Sigmoid colon (tissue), 6 donors: ENCODE measurements at regions not wholly inside any gene's neighbourhood (a gene's known extent, or its start where the extent isn't known, plus 50 kb on each side); places are given as distances from the start of the nearest gene placed in this dataset.

ENCODE experiments used
- DNase-seq: peaks from one replicate; pipeline ENCODE4 v3.0.0-alpha.2; 2019
- H3K27ac ChIP-seq, 4 donors: fragments of 200-600 bp; sonication (generic); one replicate each; pipeline ENCODE4 v1.5.1; 2016 to 2019; ENCODE audit warnings: mild to moderate bottlenecking in 1 of 4
- H3K27me3 ChIP-seq, 3 donors: fragments of 200-600 bp; sonication (generic); one replicate each; pipeline ENCODE4 v1.5.1; 2019; ENCODE audit warnings: mild to moderate bottlenecking in 1 of 3
- H3K36me3 ChIP-seq, 4 donors: fragments of 200-600 bp; sonication (generic); one replicate each; pipeline ENCODE4 v1.5.1; 2016 to 2019
- H3K4me1 ChIP-seq, 4 donors: fragments of 200-600 bp; sonication (generic); one replicate each; pipeline ENCODE4 v1.5.1; 2017 to 2019
- H3K4me3 ChIP-seq, 4 donors: fragments of 200-600 bp; sonication (generic); one replicate each; pipeline ENCODE4 v1.5.1; 2017 to 2019; ENCODE audit warnings: mild to moderate bottlenecking in 2 of 4, moderate library complexity in 1 of 4
- H3K9me3 ChIP-seq, 4 donors: fragments of 200-600 bp in 3 of 4; sonication (generic) in 3 of 4; one replicate each; pipeline versions ENCODE4 v1.5.1 to v1.6.1; 2013 to 2019
- EP300 ChIP-seq, 4 donors: sonication (generic); formaldehyde crosslinking; IDR thresholded peaks; one replicate each; pipeline ENCODE4 v1.6.1; 2017; ENCODE audit warnings: antibody characterized with exemption in 4 of 4
- POLR2A ChIP-seq, 2 donors: fragments of 450-650 bp; IDR thresholded peaks; one replicate each; pipeline ENCODE4 v1.6.1; 2016; ENCODE audit warnings: antibody characterized with exemption in 2 of 2, mild to moderate bottlenecking in 2 of 2, moderate library complexity in 2 of 2
- POLR2AphosphoS5 ChIP-seq, 4 donors: sonication (generic); formaldehyde crosslinking; IDR thresholded peaks; one replicate each; pipeline ENCODE4 v1.6.1; 2017; ENCODE audit warnings: antibody characterized with exemption in 4 of 4
- WGBS, 2 donors: extraction: QIAGEN DNeasy Blood & Tissue Kit; methylation state at CpG; one replicate each; pipeline ENCODE4 v1.1.7; 2013; 5-methylcytosine and 5-hydroxymethylcytosine counted together
- intact Hi-C: fragments of 100-400 bp; cut with DNase I; formaldehyde crosslinking; loops from one replicate; pipeline ENCODE4 v1.15.1; 2023
- TF ChIP-seq, protein P1 (sequence below), 4 experiments: fragments of 450-650 bp in 3 of 4; fragments of 200-600 bp in 1 of 4; IDR thresholded peaks; one replicate each; pipeline ENCODE4 v1.5.1; 2016 to 2019; ENCODE audit warnings: antibody characterized with exemption in 4 of 4, mild to moderate bottlenecking in 3 of 4, moderate library complexity in 2 of 4
- donor health status: healthy with polysubstance abuse.
- donor health status: healthy.

DNA sequence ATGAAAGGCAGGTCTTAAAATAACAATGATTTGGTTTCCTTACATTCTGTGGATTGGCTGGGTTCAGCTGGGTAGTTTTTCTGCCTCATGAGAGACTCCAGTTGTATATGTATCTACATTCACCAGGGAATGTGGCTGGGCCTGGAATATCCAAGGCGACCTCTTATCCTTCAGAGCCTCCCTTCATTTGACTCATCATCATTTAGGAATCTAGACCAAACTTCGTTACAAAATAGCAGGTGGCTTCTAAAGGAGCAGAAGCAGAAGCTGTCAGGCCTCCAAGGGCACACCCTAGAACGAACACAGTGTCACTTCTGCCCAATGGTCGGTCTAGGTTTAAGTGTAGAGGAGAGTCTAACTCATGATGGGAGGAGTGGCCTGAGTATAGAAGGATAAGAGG, 204.2 kb downstream of the EN1 start:
- intact Hi-C loops = no loop called here
- Histone ChIP-seq H3K36me3 (no peaks in the 10 kb centered on the region), H3K4me3 (no peak overlapping the region), H3K9me3 (peaks cover 0 to 1% (median 0%) of the 10 kb centered on the region in 4 donors), H3K4me1 (no peaks in the 10 kb centered on the region), H3K27me3 (no peaks in the 10 kb centered on the region), H3K27ac (no peak overlapping the region)
- TF ChIP-seq POLR2A (IDR thresholded peaks at IDR 0.05) (no peak), EP300 (IDR thresholded peaks at IDR 0.05) (no peak), POLR2AphosphoS5 (IDR thresholded peaks at IDR 0.05) (no peak)
- TF ChIP-seq, protein P1, sequence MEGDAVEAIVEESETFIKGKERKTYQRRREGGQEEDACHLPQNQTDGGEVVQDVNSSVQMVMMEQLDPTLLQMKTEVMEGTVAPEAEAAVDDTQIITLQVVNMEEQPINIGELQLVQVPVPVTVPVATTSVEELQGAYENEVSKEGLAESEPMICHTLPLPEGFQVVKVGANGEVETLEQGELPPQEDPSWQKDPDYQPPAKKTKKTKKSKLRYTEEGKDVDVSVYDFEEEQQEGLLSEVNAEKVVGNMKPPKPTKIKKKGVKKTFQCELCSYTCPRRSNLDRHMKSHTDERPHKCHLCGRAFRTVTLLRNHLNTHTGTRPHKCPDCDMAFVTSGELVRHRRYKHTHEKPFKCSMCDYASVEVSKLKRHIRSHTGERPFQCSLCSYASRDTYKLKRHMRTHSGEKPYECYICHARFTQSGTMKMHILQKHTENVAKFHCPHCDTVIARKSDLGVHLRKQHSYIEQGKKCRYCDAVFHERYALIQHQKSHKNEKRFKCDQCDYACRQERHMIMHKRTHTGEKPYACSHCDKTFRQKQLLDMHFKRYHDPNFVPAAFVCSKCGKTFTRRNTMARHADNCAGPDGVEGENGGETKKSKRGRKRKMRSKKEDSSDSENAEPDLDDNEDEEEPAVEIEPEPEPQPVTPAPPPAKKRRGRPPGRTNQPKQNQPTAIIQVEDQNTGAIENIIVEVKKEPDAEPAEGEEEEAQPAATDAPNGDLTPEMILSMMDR (IDR thresholded peaks at IDR 0.05) = no peak
- DNase-seq = no peak
- 79 to 80% methylated on average over 4 of the region's 4 CpGs for WGBS, 2 donors

DNA sequence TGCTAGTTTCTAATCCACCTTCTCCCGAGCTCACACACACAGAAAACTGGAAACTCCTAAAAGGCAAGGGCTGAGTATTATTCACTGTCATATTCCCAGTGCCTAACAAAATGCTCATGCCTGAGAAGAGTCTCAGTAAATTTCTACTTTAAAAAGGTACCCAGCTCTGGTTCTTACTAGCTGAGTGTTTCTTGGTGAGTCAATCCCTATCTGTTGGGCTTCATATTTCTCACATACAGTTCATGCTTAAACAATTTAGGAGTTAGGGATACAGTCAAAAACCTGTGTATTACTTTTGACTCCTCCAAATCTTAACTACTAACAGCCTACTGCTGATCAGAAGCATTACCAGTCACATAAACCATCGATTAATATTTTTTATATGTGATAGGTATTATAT, 204.9 kb downstream of the EN1 start:
- intact Hi-C loops = no loop called here
- Histone ChIP-seq H3K4me3 (no peak overlapping the region), H3K4me1 (no peaks in the 10 kb centered on the region), H3K27ac (no peak overlapping the region), H3K9me3 (peaks cover 0 to 1% (median 0%) of the 10 kb centered on the region in 4 donors), H3K36me3 (no peaks in the 10 kb centered on the region), H3K27me3 (no peaks in the 10 kb centered on the region)
- TF ChIP-seq EP300 (IDR thresholded peaks at IDR 0.05) = no peak
- TF ChIP-seq POLR2A (IDR thresholded peaks at IDR 0.05) = no peak
- TF ChIP-seq POLR2AphosphoS5 (IDR thresholded peaks at IDR 0.05) = no peak
- TF ChIP-seq, protein P1 (IDR thresholded peaks at IDR 0.05) = no peak
- WGBS, 2 donors = 82 to 83% methylated on average over 2 of the region's 2 CpGs
- no peak for DNase-seq

DNA sequence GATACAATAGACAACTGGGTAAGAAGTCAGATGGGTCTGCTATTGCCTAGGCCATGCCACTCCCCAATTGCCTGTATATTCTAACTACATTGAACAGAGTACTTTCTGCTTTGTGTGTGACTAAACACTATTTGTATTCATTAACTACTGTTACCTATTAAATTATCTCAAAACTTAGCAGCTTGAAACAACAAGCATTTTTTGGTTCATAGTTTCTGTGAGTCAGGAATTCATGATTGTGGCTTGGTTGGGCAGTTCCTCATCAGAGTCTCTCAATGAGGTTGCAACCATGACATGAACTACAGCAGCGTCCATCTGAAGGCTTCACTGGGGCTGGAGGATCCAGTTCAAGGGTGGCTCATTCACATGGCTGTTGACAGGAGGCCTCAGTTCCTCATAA, 205.7 kb downstream of the EN1 start:
- no peaks in the 10 kb centered on the region for H3K4me1 ChIP-seq
- H3K27ac ChIP-seq = no peak overlapping the region
- H3K4me3 ChIP-seq = no peak overlapping the region
- intact Hi-C loops = no loop called here
- WGBS, 2 donors = 69 to 82% methylated on average over 1 of the region's 1 CpG
- TF ChIP-seq POLR2AphosphoS5 (IDR thresholded peaks at IDR 0.05) = no peak
- no peak for TF ChIP-seq POLR2A (IDR thresholded peaks at IDR 0.05)
- TF ChIP-seq EP300 (IDR thresholded peaks at IDR 0.05) = no peak
- TF ChIP-seq, protein P1 (IDR thresholded peaks at IDR 0.05) = no peak
- peaks cover 0 to under 1% (median 0%) of the 10 kb centered on the region in 4 donors for H3K9me3 ChIP-seq
- no peaks in the 10 kb centered on the region for H3K27me3 ChIP-seq
- no peaks in the 10 kb centered on the region for H3K36me3 ChIP-seq
- DNase-seq = no peak

DNA sequence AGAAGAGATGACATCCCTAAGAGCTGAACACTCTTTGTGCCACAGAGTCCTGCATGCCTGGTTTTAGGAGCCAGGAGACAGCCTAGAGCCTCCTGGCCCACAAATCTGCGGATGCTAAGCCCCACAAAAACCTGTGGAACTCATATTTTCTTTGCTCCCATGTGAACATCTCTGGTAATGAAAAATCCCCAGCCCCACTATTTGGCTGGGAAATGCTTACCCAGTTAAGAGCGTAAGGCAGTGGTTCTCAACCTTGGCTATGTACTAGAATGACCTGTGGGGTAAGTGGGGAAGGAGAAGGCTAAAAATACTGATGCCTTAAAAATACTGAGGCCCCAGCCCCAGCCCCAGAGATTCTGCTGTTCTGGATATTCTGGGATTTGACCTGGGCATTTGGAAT, 208.1 kb downstream of the EN1 start:
- H3K27me3 ChIP-seq = no peaks in the 10 kb centered on the region
- no peaks in the 10 kb centered on the region for H3K4me1 ChIP-seq
- no peaks in the 10 kb centered on the region for H3K9me3 ChIP-seq
- H3K4me3 ChIP-seq = no peak overlapping the region
- no peaks in the 10 kb centered on the region for H3K36me3 ChIP-seq
- DNase-seq = no peak
- 86 to 89% methylated on average over 2 of the region's 2 CpGs for WGBS, 2 donors
- intact Hi-C loops = no loop called here
- TF ChIP-seq, protein P1 (IDR thresholded peaks at IDR 0.05) = no peak
- no peak for TF ChIP-seq EP300 (IDR thresholded peaks at IDR 0.05)
- no peak for TF ChIP-seq POLR2AphosphoS5 (IDR thresholded peaks at IDR 0.05)
- TF ChIP-seq POLR2A (IDR thresholded peaks at IDR 0.05) = no peak
- H3K27ac ChIP-seq = no peak overlapping the region

DNA sequence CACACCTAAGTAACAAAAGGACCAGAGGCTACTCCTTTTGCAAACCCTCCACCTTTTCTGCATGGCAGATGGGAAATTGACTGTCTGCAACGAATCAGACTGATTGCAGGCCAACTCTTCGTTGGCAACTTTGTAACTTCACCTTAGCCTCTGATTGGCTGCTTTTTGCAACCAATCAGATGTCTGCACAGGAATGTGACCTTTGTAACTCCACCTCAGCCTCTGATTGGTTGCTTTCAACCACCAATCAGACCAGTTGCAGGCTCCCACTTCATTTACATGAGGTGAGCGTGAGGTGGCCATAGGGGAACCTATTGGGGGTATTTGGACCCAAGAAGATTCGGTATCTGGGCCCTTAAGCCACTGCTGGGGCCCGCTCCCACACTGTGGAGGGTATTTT, 209.0 kb downstream of the EN1 start:
- Histone ChIP-seq H3K4me1 (no peaks in the 10 kb centered on the region), H3K4me3 (no peak overlapping the region), H3K36me3 (no peaks in the 10 kb centered on the region), H3K9me3 (no peaks in the 10 kb centered on the region), H3K27ac (no peak overlapping the region), H3K27me3 (no peaks in the 10 kb centered on the region)
- TF ChIP-seq, protein P1 (IDR thresholded peaks at IDR 0.05) = no peak
- TF ChIP-seq EP300 (IDR thresholded peaks at IDR 0.05) (no peak), POLR2A (IDR thresholded peaks at IDR 0.05) (no peak), POLR2AphosphoS5 (IDR thresholded peaks at IDR 0.05) (no peak)
- DNase-seq = no peak
- intact Hi-C loops = no loop called here
- 72 to 77% methylated on average over 5 of the region's 5 CpGs for WGBS, 2 donors
